Immature natural killer cell (primary cell): ENCODE measurements at regions not wholly inside any gene's neighbourhood (a gene's known extent, or its start where the extent isn't known, plus 50 kb on each side); places are given as distances from the start of the nearest gene placed in this dataset.
A peak's percentile ranks its signal among the peaks of the same experiment; 100 is the strongest.

Experiments used
- DNase-seq, 3 donors: peaks; one replicate each; pipeline ENCODE4 v3.0.0; 2022; ENCODE audit warnings: mixed read lengths in 1 of 3
- H3K27ac Mint-ChIP-seq, 6 donors: one replicate each; pipeline ENCODE4 v1.8.0; 2020; ENCODE audit warnings: mixed read lengths in 6 of 6, mild to moderate bottlenecking in 5 of 6, inconsistent platforms in 4 of 6, moderate library complexity in 3 of 6
- H3K27me3 Mint-ChIP-seq, 3 donors: one replicate each; pipeline ENCODE4 v1.8.0; 2020 to 2021; ENCODE audit warnings: low read depth in 3 of 3, mild to moderate bottlenecking in 3 of 3, mixed read lengths in 3 of 3, moderate library complexity in 3 of 3, inconsistent platforms in 1 of 3
- H3K36me3 Mint-ChIP-seq, 3 donors: one replicate each; pipeline ENCODE4 v1.8.0; 2020; ENCODE audit warnings: mixed read lengths in 3 of 3, inconsistent platforms in 2 of 3, mild to moderate bottlenecking in 2 of 3
- H3K4me1 Mint-ChIP-seq, 2 donors: one replicate each; pipeline ENCODE4 v1.8.0; 2020; ENCODE audit warnings: inconsistent platforms in 2 of 2, mild to moderate bottlenecking in 2 of 2, mixed read lengths in 2 of 2, moderate library complexity in 1 of 2
- H3K4me3 Mint-ChIP-seq, 5 donors: one replicate each; pipeline ENCODE4 v1.8.0; 2020; ENCODE audit warnings: mild to moderate bottlenecking in 5 of 5, mixed read lengths in 5 of 5, inconsistent platforms in 3 of 5, moderate library complexity in 3 of 5
- H3K9me3 Mint-ChIP-seq, 6 donors: one replicate each; pipeline ENCODE4 v1.8.0; 2020; ENCODE audit warnings: mild to moderate bottlenecking in 6 of 6, mixed read lengths in 6 of 6, inconsistent platforms in 4 of 6, moderate library complexity in 3 of 6

DNA sequence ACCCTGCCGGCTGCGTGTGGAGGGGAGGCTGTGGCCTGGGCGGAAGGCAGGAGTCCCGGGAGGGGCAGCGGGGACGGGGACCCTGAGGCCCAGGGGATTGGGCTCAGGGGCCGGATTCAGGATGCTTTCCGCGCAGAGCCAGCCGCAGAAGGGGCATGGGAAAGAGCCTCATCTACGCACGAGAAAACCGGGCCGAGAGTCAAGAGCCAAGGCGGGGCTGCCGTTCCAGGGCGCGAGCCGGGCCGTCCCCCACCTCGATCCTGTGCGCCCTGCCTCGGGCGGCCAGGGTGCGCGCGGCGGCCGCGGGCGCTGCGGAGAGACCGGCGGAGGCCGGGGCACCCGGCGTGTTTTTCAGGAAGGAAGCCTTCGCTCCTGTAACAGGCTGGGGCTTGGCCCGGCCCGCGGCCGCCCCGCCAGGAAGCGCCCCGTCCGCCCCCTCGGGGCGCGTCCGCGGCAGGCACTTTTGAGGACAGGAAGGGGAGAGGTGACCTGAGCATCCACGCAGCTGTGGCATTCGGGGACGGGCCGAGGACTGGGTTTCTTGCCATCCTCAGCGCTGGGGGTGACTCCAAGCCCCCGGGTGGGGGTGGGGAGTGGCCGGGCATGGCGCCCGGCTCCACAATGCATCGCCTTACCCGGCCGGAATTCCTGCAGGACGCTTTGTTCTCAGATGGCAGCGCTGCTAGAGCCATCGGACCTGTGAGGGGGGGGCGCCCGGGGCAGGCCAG, 62.3 kb upstream of the GATA2 start:
- H3K4me1 Mint-ChIP-seq: no peaks in the 10 kb centered on the region
- H3K9me3 Mint-ChIP-seq: peaks cover 0 to 2% (median 0%) of the 10 kb centered on the region in 6 donors
- peaks cover 0 to 4% (median 0%) of the 10 kb centered on the region in 3 donors for H3K36me3 Mint-ChIP-seq
- H3K4me3 Mint-ChIP-seq: no peak overlapping the region
- no peak for DNase-seq
- H3K27ac Mint-ChIP-seq: no peak overlapping the region
- peaks cover 4 to 23% (median 13%) of the 10 kb centered on the region in 3 donors for H3K27me3 Mint-ChIP-seq

GRCh38 chr3:128554465-128555097, 61.6 kb upstream of the GATA2 start:
- Mint-ChIP-seq H3K9me3 (peaks cover 0 to 4% (median 0%) of the 10 kb centered on the region in 6 donors), H3K27ac (no peak overlapping the region), H3K4me3 (peak overlapping the region in 2 of 5 donors; percentile 38 to 55), H3K36me3 (peaks cover 0 to 4% (median 0%) of the 10 kb centered on the region in 3 donors), H3K27me3 (peaks cover 4 to 18% (median 9%) of the 10 kb centered on the region in 3 donors), H3K4me1 (no peaks in the 10 kb centered on the region)
- no peak for DNase-seq

DNA sequence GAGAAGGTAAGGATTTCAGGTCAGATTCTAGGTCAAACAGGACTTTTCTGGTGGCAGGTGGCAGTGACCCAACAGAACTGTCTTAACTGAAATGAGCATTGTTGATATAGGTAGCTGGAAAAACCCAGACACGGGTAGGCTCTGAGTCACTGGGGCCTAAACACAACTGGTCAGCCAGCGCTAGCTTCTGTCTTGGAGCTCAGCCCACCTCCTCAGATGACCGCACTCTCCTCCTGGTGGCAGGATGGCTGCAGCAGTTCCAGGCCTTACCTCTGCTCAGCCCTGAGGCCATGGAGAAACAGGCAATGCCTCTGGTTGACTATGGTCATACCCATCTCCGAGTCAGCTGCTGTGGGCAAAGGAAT, 61.1 kb upstream of the GATA2 start:
- Mint-ChIP-seq H3K4me3 (peak overlapping the region in 3 of 5 donors; percentile 25 to 55 (median 34)), H3K27ac (no peak overlapping the region), H3K36me3 (peaks cover 0 to 4% (median 0%) of the 10 kb centered on the region in 3 donors), H3K9me3 (peaks cover 0 to 4% (median 0%) of the 10 kb centered on the region in 6 donors), H3K27me3 (peaks cover 1 to 16% (median 9%) of the 10 kb centered on the region in 3 donors), H3K4me1 (no peaks in the 10 kb centered on the region)
- DNase-seq: no peak

DNA sequence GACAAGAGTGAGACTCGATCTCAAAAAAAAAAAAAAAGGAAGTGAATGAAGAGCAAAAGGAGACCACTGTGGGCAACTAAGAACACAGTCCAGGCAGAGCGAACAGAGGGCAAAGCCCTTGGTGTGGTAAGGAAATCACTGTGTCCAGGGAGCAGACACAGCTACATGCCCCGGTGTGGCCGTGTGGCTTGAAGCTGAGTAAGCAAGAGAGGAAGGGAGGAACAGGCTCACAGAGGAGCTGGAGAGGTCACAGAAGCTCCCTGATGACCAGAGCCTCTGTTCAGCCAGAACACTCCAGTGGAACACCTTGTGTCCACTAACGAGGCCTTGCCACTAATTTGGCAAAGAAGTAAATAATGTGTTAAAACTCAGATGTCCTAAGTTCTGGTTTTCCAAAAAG, 60.6 kb upstream of the GATA2 start:
- DNase-seq: no peak
- Mint-ChIP-seq H3K27me3 (peaks cover 1 to 21% (median 9%) of the 10 kb centered on the region in 3 donors), H3K9me3 (peaks cover 0 to 4% (median 0%) of the 10 kb centered on the region in 6 donors), H3K36me3 (peaks cover 0 to 4% (median 0%) of the 10 kb centered on the region in 3 donors), H3K4me3 (peak overlapping the region in 1 of 5 donors; percentile 34), H3K27ac (no peak overlapping the region), H3K4me1 (no peaks in the 10 kb centered on the region)

DNA sequence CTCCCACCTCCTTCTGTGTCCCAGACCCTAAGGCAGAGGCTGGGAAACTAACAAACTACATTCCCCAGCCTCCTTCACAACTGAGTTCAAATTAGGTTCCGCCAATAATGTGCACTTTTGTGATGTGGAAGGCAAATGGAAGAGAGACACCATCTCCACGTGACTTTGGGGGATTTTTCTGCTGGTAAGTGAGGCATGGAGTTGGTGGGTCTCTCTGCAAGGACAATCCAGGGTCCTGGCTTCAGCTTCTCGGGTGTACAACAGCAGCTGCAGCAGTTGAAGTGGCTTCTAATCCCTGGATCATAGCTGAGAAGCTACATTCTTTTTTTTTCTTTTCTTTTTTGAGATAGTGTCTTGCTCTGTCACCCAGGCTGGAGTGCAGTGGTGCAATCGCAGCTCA, 58.9 kb upstream of the GATA2 start:
- Mint-ChIP-seq H3K9me3 (peaks cover 0 to 4% (median 0%) of the 10 kb centered on the region in 6 donors), H3K27ac (no peak overlapping the region), H3K27me3 (peaks cover 1 to 19% (median 7%) of the 10 kb centered on the region in 3 donors), H3K36me3 (peaks cover 0 to 4% (median 0%) of the 10 kb centered on the region in 3 donors), H3K4me1 (no peaks in the 10 kb centered on the region), H3K4me3 (no peak overlapping the region)
- DNase-seq: no peak

DNA sequence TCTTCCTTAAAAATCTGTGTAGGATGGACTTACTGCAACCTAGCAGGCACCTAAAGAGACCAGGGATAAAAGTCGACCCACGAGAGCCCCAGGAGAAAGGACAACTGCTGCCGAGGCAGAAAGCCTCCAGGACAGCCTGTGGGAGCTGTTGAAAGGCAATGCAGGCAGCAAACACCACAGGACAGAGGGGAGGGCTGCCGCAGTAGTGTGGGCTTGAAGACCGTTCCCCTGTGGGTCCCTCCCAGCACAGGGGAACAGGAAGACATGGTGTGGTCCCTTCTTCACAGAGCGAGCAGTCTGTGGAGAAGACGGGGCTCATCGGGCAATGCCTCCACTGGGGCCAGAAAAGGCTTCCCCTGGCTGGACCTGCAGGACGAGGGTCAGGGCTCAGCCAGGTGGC, 58.5 kb upstream of the GATA2 start:
- Mint-ChIP-seq H3K4me1 (no peaks in the 10 kb centered on the region), H3K27me3 (peaks cover 1 to 16% (median 7%) of the 10 kb centered on the region in 3 donors), H3K27ac (no peak overlapping the region), H3K9me3 (peaks cover 0 to 2% (median 0%) of the 10 kb centered on the region in 6 donors), H3K36me3 (peaks cover 0 to under 1% (median 0%) of the 10 kb centered on the region in 3 donors), H3K4me3 (no peak overlapping the region)
- no peak for DNase-seq

DNA sequence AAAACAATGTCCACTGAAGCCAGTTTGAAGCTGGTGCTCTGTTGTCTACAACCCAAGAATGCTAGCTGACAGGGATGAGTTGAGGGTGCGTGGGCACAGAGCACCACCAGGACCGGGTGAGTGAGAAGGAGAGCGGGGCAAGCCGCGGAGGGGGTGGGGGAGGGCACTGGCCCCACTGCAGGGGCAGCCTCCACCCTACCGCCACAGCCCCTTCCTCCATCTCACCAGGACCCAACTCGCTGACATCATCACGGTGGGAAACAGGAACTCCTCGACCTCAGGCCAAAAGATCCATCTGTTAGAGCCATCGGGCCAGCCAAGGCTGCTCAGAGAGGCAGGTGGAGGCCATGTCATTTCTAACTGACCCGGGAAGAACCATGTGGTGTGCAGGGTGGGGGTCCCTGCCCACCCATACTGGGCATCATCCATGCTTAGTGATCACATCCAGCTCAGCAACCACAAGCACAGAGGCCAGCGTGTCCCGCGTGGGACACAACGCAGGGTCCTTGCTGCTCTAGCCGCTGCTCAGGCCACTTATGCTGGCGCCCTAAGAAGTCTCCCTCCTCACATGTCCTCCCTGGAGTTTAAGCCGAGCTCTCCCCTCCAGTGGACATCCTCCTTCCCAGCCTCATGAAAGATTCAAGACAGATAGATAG, 57.6 kb upstream of the GATA2 start:
- Mint-ChIP-seq H3K36me3 (no peaks in the 10 kb centered on the region), H3K4me3 (no peak overlapping the region), H3K4me1 (no peaks in the 10 kb centered on the region), H3K9me3 (peaks cover 0 to 2% (median 0%) of the 10 kb centered on the region in 6 donors), H3K27ac (no peak overlapping the region), H3K27me3 (peaks cover 1 to 14% (median 7%) of the 10 kb centered on the region in 3 donors)
- DNase-seq: no peak

- Mint-ChIP-seq H3K4me1 (no peaks in the 10 kb centered on the region), H3K4me3 (no peak overlapping the region), H3K36me3 (no peaks in the 10 kb centered on the region), H3K9me3 (peaks cover 0 to 2% (median 0%) of the 10 kb centered on the region in 6 donors), H3K27ac (no peak overlapping the region), H3K27me3 (peaks cover 1 to 14% (median 7%) of the 10 kb centered on the region in 3 donors)
- DNase-seq: no peak
These were observed 57.1 kb upstream of the GATA2 start for GRCh38 chr3:128550113-128550440.

DNA sequence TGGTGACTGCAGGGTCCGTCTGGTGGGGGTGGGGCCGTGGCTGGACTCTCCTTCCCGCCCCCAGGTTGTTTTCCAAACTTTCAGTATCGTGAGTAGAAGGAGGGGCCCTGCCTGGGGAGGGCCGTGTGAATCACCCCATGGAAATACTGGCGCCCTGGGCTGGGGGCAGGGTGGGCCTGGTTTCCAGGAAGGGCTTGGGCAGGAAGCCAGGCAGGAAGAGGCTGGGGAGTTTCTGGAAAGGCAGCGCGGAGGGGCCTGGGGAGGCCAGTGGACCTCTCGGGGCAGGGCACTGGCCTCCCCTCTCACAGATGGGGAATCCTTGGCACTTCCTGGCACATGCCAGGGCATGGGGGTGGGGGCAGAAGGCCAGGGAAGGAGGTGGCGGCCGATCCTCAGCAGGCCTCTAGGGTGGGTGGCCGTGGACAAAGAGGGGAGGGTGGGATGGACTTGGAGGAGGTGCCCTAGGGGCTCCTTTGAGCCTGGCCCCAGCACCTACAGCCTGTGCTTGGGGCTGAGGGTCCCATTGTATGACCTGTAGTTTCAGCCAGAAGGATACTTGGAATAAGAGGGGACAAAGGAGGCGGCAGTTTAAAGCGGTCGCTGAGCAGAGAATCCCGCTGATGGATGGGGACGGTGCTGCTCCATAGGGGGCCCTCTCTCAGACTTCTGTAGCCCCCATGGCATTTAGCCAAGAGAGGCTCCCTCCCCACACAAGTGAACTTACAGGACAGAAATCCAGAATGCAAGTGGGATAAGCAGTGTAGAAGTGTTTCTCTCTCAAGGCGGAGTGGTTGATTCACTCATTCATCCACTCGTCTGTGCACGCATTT, 56.5 kb upstream of the GATA2 start:
- Mint-ChIP-seq H3K27ac (no peak overlapping the region), H3K4me3 (no peak overlapping the region), H3K9me3 (peaks cover 0 to 2% (median 0%) of the 10 kb centered on the region in 6 donors), H3K4me1 (no peaks in the 10 kb centered on the region), H3K27me3 (peaks cover 1 to 17% (median 5%) of the 10 kb centered on the region in 3 donors), H3K36me3 (no peaks in the 10 kb centered on the region)
- no peak for DNase-seq

GRCh38 chr3:128548426-128549282, 55.7 kb upstream of the GATA2 start:
- H3K36me3 Mint-ChIP-seq: no peaks in the 10 kb centered on the region
- H3K9me3 Mint-ChIP-seq: peaks cover 0 to 2% (median 0%) of the 10 kb centered on the region in 6 donors
- H3K27ac Mint-ChIP-seq: no peak overlapping the region
- H3K4me3 Mint-ChIP-seq: no peak overlapping the region
- H3K27me3 Mint-ChIP-seq: peaks cover 0 to 17% (median 1%) of the 10 kb centered on the region in 3 donors
- DNase-seq: no peak
- no peaks in the 10 kb centered on the region for H3K4me1 Mint-ChIP-seq

- Mint-ChIP-seq H3K27ac (no peak overlapping the region), H3K9me3 (peaks cover 5 to 8% (median 6%) of the 10 kb centered on the region in 6 donors), H3K27me3 (peaks cover 0 to 20% (median 1%) of the 10 kb centered on the region in 3 donors), H3K4me1 (no peaks in the 10 kb centered on the region), H3K36me3 (peaks cover 0 to 5% (median 5%) of the 10 kb centered on the region in 3 donors), H3K4me3 (no peak overlapping the region)
- no peak for DNase-seq
These were observed 55.0 kb upstream of the GATA2 start for GRCh38 chr3:128548021-128548420.

DNA sequence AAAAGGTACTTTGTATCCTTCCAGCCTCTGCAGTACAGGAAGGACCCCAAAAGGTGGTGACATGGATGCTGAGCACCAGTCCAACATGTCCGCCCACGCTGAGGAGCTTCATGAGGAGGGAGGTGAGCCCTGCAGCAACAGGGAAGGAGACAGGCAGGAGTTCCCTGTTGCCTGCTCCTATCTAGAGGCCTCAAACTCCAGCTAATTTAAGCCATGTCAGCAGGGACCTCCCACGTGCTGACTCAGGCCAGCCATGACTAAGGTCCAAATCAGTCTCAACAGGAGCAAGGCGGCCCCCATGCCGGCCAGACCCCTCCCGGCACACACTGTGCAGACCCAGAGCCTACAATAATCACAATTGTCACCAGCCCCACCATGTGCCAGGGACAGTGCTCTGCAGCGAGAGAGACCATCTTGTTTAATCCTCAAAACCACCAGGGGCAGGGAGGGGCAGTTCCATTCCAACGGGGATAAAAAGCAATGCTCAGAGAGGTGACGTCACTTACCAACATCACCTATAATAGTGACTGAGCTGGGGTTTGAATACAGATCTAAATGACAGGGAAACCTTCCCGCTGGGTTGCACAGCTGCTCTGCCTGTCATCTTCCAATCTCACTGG, 54.5 kb upstream of the GATA2 start:
- peaks cover 0 to 5% (median 5%) of the 10 kb centered on the region in 3 donors for H3K36me3 Mint-ChIP-seq
- peaks cover 0 to 18% (median 1%) of the 10 kb centered on the region in 3 donors for H3K27me3 Mint-ChIP-seq
- no peak overlapping the region for H3K27ac Mint-ChIP-seq

More for the DNA sequence above, 54.5 kb upstream of the GATA2 start:
- Mint-ChIP-seq H3K4me1 (no peaks in the 10 kb centered on the region), H3K9me3 (peaks cover 6 to 11% (median 9%) of the 10 kb centered on the region in 6 donors), H3K4me3 (no peak overlapping the region)
- no peak for DNase-seq
